ENCODE measurements at regions not wholly inside any gene's neighbourhood (a gene's known extent, or its start where the extent isn't known, plus 50 kb on each side); places are given as distances from the start of the nearest gene placed in this dataset.
"Not testable (repeated sequence)": the region's sequence is repeated elsewhere in the genome, so short reads cannot be mapped to it uniquely, and the experiment has no call there.

DNA sequence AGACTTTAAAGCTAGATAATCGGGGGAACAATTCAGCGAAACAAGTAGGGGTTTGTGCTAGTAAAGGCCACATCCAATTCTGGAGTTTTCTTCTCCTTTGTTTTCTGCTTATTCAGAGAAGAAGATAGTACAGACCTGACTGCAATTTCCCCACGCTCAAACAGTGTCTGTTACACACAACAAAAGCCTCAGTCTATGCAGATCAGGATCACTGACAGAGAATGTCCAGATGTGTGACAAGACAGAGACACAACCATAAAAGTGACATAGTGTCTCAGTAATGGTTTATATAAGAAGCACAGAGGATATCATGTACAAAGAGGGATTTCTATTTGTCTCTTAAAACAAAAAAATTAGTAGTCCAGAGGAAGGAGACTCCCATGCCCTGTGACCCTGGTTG lies 70.7 kb upstream of the GTF3A start:
- TF ChIP-seq, protein P1, sequence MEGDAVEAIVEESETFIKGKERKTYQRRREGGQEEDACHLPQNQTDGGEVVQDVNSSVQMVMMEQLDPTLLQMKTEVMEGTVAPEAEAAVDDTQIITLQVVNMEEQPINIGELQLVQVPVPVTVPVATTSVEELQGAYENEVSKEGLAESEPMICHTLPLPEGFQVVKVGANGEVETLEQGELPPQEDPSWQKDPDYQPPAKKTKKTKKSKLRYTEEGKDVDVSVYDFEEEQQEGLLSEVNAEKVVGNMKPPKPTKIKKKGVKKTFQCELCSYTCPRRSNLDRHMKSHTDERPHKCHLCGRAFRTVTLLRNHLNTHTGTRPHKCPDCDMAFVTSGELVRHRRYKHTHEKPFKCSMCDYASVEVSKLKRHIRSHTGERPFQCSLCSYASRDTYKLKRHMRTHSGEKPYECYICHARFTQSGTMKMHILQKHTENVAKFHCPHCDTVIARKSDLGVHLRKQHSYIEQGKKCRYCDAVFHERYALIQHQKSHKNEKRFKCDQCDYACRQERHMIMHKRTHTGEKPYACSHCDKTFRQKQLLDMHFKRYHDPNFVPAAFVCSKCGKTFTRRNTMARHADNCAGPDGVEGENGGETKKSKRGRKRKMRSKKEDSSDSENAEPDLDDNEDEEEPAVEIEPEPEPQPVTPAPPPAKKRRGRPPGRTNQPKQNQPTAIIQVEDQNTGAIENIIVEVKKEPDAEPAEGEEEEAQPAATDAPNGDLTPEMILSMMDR (IDR thresholded peaks at IDR 0.05; ENCODE audit: low read depth, low read length, missing control alignments): no peak
- no peak overlapping the region for H3K4me3 ChIP-seq (ENCODE audit: low read depth, low read length)
- DNase-seq (ENCODE audit: low read depth): no peak

DNA sequence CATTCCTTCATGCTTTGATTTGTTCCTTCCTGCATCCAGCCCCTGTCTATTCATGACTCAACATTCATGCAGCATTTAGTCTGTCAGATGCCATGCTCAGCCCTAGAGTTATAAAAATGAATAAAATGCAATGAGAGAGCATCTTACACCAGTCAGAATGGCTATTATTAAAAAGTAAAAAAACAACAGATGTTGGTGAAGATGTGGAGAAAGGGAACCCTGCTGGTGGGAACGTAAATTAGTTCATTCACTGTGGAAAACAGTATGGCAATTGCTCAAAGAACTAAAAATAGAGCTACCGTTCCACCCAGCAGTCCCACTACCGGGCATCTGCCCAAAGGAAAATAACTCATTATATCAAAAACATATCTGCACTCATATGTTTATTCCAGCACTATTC lies 70.0 kb upstream of the GTF3A start:
- no peak for DNase-seq (ENCODE audit: low read depth)

DNA sequence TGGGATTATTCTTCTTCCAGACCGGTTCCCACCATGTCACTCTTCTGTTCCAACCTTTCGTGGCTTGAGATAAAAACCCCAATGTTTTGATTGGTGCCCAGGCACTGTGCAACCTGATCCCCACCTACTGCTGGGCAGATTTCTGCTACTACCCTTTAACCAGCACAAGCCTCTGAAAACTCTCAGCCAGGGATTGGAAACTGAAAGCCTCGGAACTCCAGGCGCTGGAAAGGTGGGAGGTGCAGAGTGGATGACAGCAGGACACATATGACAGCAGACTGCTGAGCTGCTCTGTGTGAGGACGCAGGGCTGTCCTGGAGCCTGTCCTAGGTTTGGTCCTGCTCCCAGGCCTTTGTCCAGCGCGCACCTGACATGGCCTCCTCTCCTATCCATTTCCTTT lies 68.5 kb upstream of the GTF3A start:
- no peak overlapping the region for H3K4me3 ChIP-seq (ENCODE audit: low read depth, low read length)
- TF ChIP-seq, protein P1 (IDR thresholded peaks at IDR 0.05; ENCODE audit: low read depth, low read length, missing control alignments): no peak

More for the DNA sequence above, 70.0 kb upstream of the GTF3A start:
- TF ChIP-seq, protein P1 (IDR thresholded peaks at IDR 0.05; ENCODE audit: low read depth, low read length, missing control alignments): no peak
- H3K4me3 ChIP-seq (ENCODE audit: low read depth, low read length): no peak overlapping the region

DNA sequence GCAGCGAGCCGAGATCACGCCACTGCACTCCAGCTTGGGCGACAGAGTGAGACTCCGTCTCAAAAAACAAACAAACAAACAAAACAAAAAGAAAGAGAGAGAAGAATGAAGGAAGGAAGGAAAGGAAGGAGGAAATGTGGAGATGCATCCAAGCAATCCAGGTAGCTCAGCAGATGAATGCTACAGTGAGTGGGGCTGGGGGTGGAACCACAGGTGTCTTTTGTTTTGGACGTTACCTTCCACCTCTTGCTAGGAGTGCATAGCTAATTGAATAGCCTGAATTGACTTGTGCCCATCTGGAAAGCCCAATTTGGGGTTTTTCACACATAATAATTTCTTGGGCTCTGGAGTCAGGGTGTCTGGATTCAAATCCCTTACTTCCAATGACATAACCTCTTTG lies 66.0 kb upstream of the GTF3A start:
- H3K4me3 ChIP-seq (ENCODE audit: low read depth, low read length): no peak overlapping the region
- TF ChIP-seq, protein P1 (IDR thresholded peaks at IDR 0.05; ENCODE audit: low read depth, low read length, missing control alignments): no peak
- no peak for DNase-seq (ENCODE audit: low read depth)

More for the DNA sequence above, 68.5 kb upstream of the GTF3A start:
- DNase-seq (ENCODE audit: low read depth): no peak

DNA sequence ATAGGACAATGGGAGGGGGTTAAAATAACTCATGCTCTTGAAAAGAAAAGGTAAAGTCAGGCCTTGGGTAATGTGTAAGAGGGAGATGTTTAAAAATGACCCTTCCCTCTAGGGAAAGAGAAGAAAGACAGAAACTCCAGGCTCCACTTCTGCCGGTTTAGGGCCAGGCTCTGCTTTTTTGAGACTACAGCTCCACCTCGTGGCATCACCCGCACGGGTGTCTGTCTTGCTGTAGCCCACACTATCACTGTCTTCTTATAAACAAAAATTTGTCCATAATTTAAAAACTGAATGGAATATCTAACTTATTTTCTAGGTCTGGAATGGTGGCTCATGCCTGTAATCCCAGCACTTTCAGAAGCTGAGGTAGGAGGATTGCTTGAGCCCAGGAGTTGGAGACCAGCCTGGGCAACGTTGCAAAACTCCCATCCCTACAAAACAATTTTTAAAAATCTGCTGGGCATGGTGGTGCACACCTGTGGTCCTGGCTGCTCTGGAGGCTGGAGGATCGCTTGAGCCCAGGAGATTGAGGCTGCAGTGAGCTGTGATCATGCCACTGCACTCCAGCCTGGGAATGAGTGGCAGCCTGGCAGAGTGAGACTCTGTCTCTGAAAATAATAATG lies 65.1 kb upstream of the GTF3A start:
- DNase-seq (ENCODE audit: low read depth): no peak
- H3K4me3 ChIP-seq (ENCODE audit: low read depth, low read length): no peak overlapping the region
- TF ChIP-seq, protein P1 (IDR thresholded peaks at IDR 0.05; ENCODE audit: low read depth, low read length, missing control alignments): peak; percentile 80

DNA sequence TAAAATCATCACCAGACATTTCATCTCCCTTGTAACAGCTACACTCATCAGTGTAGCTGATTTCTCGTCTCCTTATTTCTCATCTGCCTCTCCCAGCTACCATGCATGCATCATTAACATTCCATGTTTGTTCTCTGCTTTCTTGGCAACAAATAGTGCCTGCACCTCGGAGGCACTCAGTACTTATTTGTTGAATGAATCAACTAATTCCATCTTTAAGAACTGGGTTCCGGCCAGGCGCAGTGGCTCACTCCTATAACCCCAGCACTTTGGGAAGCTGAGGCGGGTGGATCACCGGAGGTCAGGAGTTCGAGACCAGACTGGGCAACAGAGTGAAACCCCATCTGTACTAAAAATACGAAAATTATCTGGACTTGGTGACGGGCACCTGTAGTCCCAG lies 63.9 kb upstream of the GTF3A start:
- TF ChIP-seq, protein P1 (IDR thresholded peaks at IDR 0.05; ENCODE audit: low read depth, low read length, missing control alignments): no peak
- no peak for DNase-seq (ENCODE audit: low read depth)
- no peak overlapping the region for H3K4me3 ChIP-seq (ENCODE audit: low read depth, low read length)

DNA sequence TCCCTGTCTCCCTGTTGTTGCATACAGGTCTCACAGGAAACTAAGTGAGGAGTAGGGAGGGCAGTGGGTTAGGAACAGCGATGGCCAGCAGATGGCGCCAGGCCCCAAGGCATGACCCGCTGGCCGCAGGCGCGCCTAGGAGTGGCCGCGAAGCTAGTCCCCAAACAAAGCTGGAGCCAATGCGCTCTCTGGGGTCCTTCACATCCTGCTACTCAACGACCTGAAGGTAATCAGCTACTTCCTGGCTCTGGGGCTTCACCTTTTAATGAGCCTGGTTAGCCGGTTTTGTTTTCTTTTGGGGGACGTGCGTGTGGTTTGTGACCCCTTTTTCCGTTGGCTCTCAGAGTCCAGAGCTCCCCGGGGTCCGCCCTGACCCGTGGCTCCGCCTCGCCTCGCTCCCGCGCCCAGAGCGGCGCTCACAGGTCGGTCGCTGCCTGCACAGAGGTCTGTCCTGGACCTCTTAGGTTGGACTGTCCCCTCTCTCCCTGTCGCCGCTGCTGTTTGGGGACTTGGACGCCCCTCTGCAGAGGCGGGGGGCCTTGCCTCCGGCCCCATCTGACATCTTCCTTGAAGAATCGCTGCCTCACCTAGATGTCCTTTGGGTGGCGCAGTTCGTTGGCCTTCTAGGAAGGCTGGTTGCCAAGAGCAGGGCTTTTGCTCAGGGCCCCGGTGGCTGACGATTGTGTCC lies 62.2 kb upstream of the GTF3A start:
- peak overlapping the region; percentile 23 for H3K4me3 ChIP-seq (ENCODE audit: low read depth, low read length)
- no peak for DNase-seq (ENCODE audit: low read depth)
- TF ChIP-seq, protein P1 (IDR thresholded peaks at IDR 0.05; ENCODE audit: low read depth, low read length, missing control alignments): peak; percentile 99

DNA sequence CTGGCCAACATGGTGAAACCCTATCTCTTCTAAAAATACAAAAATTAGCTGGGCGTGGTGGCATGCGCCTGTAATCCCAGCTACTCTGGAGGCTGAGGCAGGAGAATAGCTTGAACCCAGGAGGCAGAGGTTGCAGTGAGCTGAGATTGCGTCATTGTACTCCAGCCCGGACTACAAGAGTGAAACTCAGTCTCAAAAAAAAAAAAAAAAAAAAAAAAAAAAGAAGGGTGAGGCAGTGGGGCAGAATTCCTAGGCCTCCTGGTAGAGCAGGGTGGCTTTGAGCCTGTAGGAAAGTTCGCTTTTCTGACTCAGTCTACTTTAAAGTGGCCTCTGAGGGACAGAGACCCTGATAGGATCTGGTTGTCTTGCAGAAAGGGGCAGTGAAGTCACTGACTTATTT lies 60.8 kb upstream of the GTF3A start:
- not testable (repeated sequence) for DNase-seq (ENCODE audit: low read depth)

More for the DNA sequence above, 60.8 kb upstream of the GTF3A start:
- H3K4me3 ChIP-seq (ENCODE audit: low read depth, low read length): not testable (repeated sequence)

Measured in GM12864 (cell line).